HG03196 (cell line): ENCODE measurements at regions not wholly inside any gene's neighbourhood (a gene's known extent, or its start where the extent isn't known, plus 50 kb on each side); places are given as distances from the start of the nearest gene placed in this dataset.

ENCODE experiments used
- ATAC-seq: cut with Tn5 transposase; IDR thresholded peaks from one replicate; pipeline ENCODE4 v1.9.1; 2021; ENCODE audit not compliant: unreplicated experiment

DNA sequence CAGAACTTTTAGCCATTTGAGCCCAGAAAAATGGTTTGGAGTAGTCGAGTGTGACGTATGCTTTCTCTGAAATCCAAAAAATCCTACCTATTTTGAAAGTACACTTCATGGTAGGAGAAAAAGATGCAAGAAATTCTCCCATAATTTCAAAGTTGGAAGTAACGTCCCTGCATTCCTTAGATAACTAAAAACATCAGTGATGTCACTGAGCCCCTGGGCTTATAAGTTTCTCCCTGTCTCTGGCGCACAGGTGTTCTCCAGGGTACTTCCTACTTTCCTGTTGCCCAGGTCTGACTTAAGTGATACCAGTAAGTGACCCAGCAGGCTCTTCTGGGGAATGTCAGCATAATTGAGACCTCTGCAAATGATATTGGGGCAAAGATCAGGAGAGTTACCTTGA, 90.5 kb upstream of the WDR1 start:
- ATAC-seq, result no peak

DNA sequence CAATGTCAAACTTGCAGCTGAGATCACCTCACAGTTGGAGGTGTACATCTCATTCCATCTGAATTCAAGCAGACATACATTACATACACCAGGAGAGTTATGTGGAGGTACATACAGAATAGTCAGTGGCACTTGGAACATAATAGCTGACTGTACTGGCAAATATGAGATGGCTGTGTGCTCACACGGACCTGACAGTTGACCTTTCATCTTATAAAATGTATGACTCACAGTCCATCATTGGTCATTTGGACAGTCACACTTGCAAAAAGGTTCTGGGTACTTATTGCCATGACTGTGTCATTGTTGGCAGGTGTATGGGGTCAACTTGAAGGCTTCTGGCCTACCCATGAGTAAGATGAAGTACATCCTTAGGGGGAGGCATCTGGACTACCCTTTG, 88.6 kb upstream of the WDR1 start:
- no peak for ATAC-seq

DNA sequence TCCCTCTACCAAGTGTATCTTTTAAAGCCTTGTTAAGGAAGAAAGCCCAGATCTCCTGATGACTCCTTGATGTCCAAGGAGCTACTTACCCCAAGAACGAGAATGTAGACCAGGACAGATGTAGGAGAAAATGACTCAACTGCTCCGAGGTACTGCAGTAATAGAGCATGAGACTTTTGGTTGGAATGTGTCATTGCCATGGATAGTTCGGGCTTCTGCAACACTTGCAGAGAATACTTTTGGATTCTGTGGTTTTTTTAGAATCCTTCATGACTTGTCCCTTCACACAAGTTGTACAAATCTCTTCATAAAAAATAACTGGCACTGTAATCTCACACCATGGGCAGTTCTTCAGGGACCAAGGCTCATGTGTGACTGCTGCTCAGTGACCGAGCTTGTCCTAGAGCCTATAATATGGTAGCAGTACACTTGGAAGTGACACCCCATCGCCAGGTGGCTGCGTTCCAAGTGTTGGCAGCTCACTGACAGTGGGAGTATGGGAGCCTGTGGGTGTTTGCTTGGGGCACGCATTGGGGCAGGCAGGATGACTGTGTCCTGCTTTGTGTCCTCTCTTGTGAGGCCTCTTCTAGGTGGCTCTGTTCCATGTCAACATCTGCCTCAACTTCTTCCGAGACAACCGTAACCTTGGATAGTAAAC, 87.9 kb upstream of the WDR1 start:
- no peak for ATAC-seq

- no peak for ATAC-seq
Observed at GRCh38 chr4:10203851-10204250, 87.3 kb upstream of the WDR1 start.

DNA sequence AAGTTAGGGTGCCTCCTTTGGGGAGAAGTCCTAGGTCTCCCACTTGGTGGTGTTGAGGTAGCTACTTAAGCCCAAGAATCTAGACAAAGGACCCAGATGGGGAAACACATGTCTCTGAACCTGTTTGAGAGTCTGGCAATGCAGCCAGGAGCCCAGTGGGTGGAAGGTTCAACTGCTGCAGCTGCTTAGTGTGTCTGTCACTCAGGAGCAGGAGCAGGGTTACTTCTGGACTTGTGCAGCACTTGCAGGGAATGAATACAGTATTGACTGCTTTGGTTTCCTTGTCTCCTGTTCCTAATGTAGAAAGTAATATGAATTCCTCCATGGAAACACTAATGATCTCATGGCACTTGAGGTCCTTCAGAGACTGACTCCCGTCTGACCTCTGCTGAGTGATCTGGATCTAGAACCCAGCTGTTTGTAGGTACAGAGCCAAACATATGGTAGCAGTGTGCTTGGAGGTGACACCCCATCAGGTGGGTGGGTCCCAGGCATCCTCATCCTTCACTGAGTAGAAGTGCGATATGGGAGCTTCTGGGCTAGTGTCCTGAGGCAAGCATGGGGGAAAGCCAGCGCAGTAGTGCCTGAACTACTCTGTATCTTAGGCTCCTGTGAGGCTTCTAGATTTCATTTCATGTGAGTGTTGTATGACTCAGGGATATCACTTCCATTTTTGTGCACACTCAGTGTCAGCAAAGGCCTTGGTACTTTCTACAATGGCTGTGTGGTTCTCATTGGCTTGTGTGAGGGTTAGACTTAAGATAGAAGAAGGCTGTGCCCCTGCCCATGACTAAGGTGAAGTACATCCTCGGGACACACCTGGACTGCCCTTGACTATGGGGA, 85.0 kb upstream of the WDR1 start:
- no peak for ATAC-seq

DNA sequence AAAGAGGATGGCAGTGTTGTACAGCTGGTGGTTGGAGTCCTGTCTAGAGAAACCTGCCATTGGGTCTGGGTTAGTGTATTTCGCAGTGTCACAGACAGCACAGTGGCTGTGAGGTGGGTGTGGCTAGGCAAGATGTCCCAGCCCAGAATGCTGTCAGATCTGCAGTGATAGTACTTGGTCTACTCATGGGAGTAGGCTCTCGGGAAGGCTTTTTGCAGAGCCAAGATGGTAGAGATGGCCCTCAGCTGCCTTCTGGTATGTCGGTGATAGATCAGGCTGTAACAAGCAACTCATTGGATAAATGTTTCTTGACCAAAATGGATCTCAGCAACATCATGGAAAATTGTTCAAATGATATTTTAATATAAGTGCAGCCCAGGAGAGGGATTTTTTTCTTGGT, 84.3 kb upstream of the WDR1 start:
- ATAC-seq, result no peak

- ATAC-seq, result no peak
Observed at GRCh38 chr4:10198365-10198764, 81.8 kb upstream of the WDR1 start.

- ATAC-seq, result no peak
Observed at GRCh38 chr4:10197952-10198351, 81.4 kb upstream of the WDR1 start.

- ATAC-seq, result no peak
Observed at GRCh38 chr4:10196191-10196590, 79.6 kb upstream of the WDR1 start.

DNA sequence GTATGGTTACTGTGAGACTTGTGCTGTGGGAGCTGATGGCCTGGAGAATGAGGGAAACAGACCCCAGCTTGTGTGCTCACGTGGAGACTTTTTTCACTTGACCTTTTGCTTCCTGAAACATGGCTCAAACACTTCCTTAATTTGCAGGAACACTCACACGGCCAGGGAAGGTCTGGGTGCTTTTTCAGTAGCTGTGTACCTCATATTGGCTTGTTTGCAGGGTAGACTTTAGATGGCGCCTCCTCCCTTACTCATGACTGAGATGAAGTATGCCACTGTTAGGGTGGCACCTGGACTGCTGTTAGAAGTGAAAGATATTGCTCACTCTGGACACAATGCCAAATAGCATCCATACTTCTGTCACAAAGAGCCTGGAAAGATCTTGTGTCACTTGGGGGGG, 75.7 kb upstream of the WDR1 start:
- no peak for ATAC-seq

DNA sequence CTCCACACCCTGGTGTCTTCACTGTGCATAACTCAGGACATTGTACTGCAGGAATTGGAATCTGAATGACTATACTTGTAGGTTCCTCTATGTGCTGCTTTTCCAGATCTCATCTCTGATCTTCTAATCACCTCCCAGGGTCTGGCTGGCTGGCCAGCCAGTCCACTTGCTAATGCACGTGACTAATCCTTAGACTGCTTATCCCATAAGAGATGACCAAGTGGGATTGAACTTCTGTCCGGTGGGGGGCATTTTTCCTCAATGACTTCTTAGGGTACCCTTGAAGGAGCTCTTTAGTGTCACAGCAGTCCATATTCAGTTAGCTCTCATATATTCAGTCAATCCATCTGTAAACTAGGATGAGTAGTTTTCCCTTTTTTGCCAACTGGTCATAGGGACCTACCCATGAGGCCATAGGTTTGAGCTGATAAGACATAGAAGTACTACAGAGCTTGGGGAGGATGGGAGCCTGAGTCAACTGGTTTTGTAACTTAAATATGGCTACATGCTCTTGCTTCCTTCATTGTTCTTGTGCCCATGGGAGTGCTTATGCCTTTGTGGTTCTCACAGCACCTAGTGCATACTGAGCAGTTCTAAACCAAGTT, 71.9 kb upstream of the WDR1 start:
- ATAC-seq, result no peak

DNA sequence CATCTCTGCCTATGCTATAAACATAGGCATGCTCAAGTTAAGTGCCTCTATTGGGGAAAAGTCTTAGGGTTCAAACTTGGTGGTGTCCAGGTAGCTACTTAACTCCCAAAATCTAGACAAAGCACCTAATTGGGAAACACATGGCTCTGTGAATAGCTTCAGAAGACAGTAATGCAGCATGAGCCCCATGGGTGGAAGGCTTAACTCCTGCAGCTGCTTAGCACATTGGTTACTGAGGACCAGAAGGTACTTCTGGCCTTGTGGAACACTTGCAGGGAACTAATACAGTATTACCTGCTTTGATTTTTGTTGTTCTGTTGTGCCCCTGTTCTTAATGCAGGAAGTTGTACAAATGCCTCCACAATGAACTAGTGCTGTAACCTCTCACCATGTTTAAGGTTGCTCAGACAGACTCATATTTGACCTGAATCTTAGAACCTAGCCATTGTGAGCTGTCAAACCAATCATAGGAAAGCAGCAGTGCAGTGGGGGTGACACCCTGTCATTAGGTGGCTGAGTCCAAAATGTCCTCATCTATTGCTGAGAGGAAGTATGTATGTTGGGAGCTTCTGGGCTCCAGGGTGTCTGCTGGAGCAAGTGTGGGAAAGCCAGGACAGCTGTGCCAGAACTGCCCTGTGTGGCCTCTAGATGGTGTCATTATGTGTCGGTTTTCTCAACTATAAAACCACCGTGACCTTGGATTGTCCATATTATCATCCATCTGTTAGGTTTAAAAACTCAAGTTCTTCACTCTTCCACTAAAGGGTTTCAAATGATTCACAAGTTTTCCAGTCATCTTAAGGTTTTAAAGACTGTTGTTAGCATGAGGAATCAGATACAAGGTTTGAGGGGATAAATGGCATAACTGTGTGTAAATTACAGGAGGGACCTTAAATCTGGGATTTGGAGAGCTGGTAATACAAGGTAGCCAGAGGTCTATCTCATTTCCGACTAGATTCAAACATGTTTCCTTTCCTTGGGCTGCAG, 69.9 kb upstream of the WDR1 start:
- no peak for ATAC-seq

- ATAC-seq, result no peak
Observed at GRCh38 chr4:10185518-10186227, 69.1 kb upstream of the WDR1 start.

DNA sequence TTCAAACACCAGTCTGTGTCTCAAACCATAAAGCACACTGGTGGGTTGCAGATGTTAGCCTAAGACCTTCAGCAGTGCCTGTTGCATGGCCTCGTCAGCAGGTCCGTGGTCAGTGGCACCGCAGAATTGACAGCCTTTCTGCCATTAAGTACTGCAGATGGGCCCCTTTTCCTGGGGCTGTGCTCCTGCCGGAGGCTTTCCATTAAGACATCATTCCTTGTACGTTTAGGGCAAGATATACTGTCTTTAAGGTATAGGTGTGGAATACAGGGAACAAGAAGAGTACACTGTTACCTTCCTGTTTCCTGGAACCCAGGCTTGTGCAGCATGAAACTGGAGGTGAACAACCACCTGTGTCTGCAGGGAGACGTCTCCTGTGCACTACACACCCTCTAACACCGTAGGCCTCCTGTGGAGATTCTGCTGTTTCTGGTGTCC, 67.9 kb upstream of the WDR1 start:
- ATAC-seq, result no peak

- no peak for ATAC-seq
Observed at GRCh38 chr4:10184041-10184440, 67.4 kb upstream of the WDR1 start.

DNA sequence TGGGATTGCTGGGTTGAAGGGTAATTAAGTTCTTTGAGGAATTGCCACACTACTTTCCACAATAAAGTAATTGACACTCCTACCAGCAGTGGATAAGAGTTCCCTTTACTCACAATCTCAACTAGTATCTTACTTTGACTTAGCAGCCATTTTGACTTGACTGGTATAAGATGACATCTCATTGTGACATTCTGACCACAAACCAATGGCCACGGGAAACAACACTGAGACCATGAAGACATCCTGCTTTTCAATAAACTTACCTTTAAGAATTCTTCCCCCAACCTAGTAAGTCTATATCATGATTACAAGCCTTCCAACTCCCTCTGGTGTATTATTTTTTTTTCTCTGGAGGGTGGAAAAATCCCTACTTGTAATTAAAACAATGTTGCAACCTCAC, 66.9 kb upstream of the WDR1 start:
- no peak for ATAC-seq

DNA sequence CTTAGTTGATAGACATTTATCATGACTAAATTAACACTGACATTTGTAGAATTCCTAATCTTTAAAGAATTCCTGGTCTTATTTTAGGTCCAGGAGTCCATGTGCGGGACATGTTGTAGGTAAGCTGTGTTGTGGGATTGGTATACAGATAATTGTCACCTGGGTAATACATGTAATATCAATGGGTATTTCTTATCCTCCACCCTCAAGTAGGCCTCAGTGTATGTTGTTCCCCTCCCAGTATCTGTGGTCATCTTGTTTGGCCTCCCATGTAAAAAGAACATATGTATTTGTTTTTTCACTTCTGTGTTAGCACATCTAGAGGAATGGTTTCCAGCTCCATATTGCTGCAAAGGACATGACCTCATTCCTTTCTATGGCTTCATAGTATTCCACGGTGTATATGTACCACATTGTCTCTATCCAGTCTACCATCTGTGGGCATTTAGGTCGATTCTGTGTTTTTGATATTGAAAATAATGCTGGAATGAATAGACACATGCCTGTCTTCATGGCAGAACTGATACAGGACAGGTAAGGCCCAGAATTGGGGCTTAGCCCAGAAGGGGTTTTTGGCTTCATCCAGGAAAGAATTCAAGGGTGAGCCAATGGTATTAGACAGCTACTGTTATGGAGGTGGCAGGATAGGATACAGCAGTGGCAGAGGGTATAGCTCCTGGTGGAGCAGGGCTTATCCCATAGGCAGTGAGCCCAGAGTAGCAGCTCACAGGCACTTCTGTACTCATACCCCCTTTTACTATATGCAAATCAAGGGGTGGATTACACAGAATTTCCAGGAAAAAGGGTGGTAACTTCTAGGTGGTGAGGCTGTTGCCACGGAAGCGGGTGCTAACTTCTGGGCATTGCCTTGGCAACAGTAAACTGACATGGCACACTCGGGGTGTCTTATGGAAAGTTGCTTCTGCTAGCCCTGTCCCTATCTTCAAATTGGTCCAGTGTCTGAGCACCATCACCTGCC, 66.1 kb upstream of the WDR1 start:
- ATAC-seq, result no peak

- ATAC-seq, result no peak
Observed at GRCh38 chr4:10181745-10182445, 65.3 kb upstream of the WDR1 start.
